Thyroid gland (tissue), 4 donors: ENCODE measurements at regions not wholly inside any gene's neighbourhood (a gene's known extent, or its start where the extent isn't known, plus 50 kb on each side); places are given as distances from the start of the nearest gene placed in this dataset.

Source experiments
- DNase-seq, 2 donors: peaks; one replicate each; pipeline ENCODE4 v3.0.0-alpha.2; 2019
- H3K27ac ChIP-seq, 3 donors: fragments of 200-600 bp; sonication (generic); 1 replicate in 2 of 3; 2 replicates in 1 of 3; pipeline ENCODE4 v1.5.1; 2016 to 2019; ENCODE audit warnings: mild to moderate bottlenecking in 1 of 3, moderate library complexity in 1 of 3
- H3K27me3 ChIP-seq: fragments of 200-600 bp; sonication (generic); one replicate; pipeline ENCODE4 v1.5.1; 2019
- H3K36me3 ChIP-seq, 2 donors: fragments of 200-600 bp; sonication (generic); one replicate each; pipeline ENCODE4 v1.5.1; 2016 to 2019
- H3K4me1 ChIP-seq, 2 donors: fragments of 200-600 bp; sonication (generic); one replicate each; pipeline ENCODE4 v1.5.1; 2017 to 2019
- H3K4me3 ChIP-seq, 3 donors: fragments of 200-600 bp; sonication (generic); replicated peaks in 1 of 3; 1 replicate in 2 of 3; 2 replicates in 1 of 3; pipeline ENCODE4 v1.5.1; 2016; ENCODE audit warnings: mild to moderate bottlenecking in 1 of 3
- H3K9me3 ChIP-seq: fragments of 200-600 bp; sonication (generic); one replicate; pipeline ENCODE4 v1.5.1; 2017
- POLR2A ChIP-seq, 2 donors: fragments of 450-650 bp; IDR thresholded peaks; one replicate each; pipeline ENCODE4 v1.6.1; 2017; ENCODE audit warnings: antibody characterized with exemption in 2 of 2, mild to moderate bottlenecking in 2 of 2, moderate library complexity in 1 of 2
- WGBS, 2 donors: methylation state at CpG; one replicate each; pipeline ENCODE4 v1.1.5; 2017; 5-methylcytosine and 5-hydroxymethylcytosine counted together
- intact Hi-C: fragments of 100-400 bp; cut with DNase I; formaldehyde crosslinking; loops from one replicate; pipeline ENCODE4 v1.15.1; 2023
- TF ChIP-seq, protein P1 (sequence below), 6 experiments: fragments of 200-600 bp in 3 of 6; fragments of 450-650 bp in 3 of 6; sonication (generic) in 3 of 6; IDR thresholded peaks; one replicate each; pipeline ENCODE4 v1.5.1; 2016 to 2019; ENCODE audit warnings: antibody characterized with exemption in 6 of 6, mild to moderate bottlenecking in 2 of 6, inconsistent platforms in 1 of 6, moderate library complexity in 1 of 6

DNA sequence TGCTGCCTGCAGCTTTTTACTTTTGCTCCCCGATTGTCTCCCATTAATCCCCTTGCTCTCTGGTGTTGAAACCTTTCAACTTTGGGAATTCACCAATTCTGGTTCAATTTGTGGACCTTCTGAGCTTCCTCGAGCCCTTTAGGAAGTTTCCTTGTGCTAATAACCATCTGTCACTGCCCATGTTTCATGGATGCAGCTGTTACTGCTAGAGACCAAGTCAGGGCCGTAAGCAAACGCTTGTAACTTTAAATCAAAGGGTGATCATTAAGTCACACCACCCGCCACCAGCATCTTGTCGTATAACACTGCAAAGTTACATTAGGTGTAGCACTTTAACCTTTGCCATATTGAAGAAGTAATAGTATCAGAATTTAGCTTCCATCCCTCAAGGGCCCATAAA is 268.3 kb upstream of the SASH1 start:
- no peak overlapping the region for H3K4me3 ChIP-seq
- no peaks in the 10 kb centered on the region for H3K27me3 ChIP-seq
- H3K9me3 ChIP-seq: no peaks in the 10 kb centered on the region
- TF ChIP-seq POLR2A (IDR thresholded peaks at IDR 0.05): no peak
- TF ChIP-seq, protein P1, sequence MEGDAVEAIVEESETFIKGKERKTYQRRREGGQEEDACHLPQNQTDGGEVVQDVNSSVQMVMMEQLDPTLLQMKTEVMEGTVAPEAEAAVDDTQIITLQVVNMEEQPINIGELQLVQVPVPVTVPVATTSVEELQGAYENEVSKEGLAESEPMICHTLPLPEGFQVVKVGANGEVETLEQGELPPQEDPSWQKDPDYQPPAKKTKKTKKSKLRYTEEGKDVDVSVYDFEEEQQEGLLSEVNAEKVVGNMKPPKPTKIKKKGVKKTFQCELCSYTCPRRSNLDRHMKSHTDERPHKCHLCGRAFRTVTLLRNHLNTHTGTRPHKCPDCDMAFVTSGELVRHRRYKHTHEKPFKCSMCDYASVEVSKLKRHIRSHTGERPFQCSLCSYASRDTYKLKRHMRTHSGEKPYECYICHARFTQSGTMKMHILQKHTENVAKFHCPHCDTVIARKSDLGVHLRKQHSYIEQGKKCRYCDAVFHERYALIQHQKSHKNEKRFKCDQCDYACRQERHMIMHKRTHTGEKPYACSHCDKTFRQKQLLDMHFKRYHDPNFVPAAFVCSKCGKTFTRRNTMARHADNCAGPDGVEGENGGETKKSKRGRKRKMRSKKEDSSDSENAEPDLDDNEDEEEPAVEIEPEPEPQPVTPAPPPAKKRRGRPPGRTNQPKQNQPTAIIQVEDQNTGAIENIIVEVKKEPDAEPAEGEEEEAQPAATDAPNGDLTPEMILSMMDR (IDR thresholded peaks at IDR 0.05): no peak
- H3K27ac ChIP-seq: no peak overlapping the region
- DNase-seq: no peak
- WGBS, 2 donors: 90 to 96% methylated on average over 6 of the region's 6 CpGs
- H3K4me1 ChIP-seq: no peaks in the 10 kb centered on the region
- H3K36me3 ChIP-seq: no peaks in the 10 kb centered on the region
- intact Hi-C loops: no loop called here

DNA sequence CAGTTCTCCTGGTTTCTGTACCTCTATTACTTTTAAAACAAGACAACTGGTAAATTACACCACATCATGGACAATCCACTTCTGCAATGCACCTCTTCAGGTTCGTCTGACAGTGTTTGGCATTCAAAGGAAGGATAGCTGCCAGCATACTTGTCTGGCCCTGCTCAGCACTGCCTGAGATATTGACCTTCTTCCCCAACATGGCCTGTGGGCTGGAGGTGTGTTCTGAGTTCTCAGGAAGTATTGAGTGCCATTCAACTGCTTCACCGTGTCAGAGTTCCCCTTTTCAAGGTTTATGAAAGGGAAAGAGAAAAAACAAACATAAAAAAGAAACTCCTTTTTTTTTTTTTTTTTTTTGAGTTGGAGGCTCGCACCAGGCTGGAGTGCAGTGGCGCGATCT is 267.9 kb upstream of the SASH1 start:
- H3K9me3 ChIP-seq: no peaks in the 10 kb centered on the region
- H3K27ac ChIP-seq: no peak overlapping the region
- WGBS, 2 donors: 67 to 73% methylated on average over 5 of the region's 5 CpGs
- H3K4me1 ChIP-seq: no peaks in the 10 kb centered on the region
- no peaks in the 10 kb centered on the region for H3K36me3 ChIP-seq
- TF ChIP-seq POLR2A (IDR thresholded peaks at IDR 0.05): no peak
- TF ChIP-seq, protein P1 (IDR thresholded peaks at IDR 0.05): no peak
- intact Hi-C loops: no loop called here
- DNase-seq: no peak
- no peak overlapping the region for H3K4me3 ChIP-seq
- H3K27me3 ChIP-seq: no peaks in the 10 kb centered on the region

DNA sequence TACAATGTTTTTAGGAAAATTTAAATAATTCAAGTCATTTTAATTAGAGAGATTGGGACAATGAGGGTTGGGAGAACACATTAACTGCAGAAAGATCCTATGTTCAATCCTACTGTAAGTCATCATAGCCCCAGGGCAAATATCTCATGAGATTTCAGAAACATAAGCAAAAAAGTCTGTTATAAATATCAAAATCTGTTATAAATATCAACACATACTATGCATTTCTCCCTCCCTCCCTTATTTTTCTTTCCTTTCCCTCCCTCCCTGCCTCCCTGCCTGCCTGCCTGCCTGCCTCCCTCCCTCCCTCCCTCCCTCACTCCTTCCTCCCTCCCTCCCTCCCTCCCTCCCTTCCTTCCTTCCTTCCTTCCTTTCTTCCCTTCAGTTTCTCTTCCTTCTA is 267.3 kb upstream of the SASH1 start:
- no peaks in the 10 kb centered on the region for H3K4me1 ChIP-seq
- no peaks in the 10 kb centered on the region for H3K36me3 ChIP-seq
- H3K9me3 ChIP-seq: no peaks in the 10 kb centered on the region
- H3K4me3 ChIP-seq: no peak overlapping the region
- H3K27me3 ChIP-seq: no peaks in the 10 kb centered on the region
- intact Hi-C loops: no loop called here
- DNase-seq: no peak
- TF ChIP-seq POLR2A (IDR thresholded peaks at IDR 0.05): no peak
- TF ChIP-seq, protein P1 (IDR thresholded peaks at IDR 0.05): no peak
- H3K27ac ChIP-seq: no peak overlapping the region

DNA sequence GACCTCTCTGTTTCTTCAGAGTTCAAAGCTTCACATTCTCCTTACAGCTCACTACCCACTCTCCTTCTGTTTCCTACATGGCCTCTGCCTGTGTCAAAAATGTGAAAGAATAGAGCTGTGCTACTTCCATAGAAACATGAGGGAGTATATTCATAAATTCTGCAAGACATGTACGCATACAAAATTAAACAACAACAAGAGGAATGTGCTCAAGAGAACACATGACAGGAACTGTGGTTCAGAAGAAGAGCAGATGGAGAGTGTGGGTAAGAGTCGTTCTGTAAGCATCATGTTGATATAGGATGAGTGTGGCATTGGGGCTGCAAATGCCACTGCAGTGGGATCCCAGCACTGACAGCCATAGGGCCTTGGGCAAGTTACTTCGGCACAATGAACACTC is 266.6 kb upstream of the SASH1 start:
- no peaks in the 10 kb centered on the region for H3K4me1 ChIP-seq
- TF ChIP-seq, protein P1 (IDR thresholded peaks at IDR 0.05): no peak
- no peak for TF ChIP-seq POLR2A (IDR thresholded peaks at IDR 0.05)
- intact Hi-C loops: no loop called here
- no peaks in the 10 kb centered on the region for H3K27me3 ChIP-seq
- H3K9me3 ChIP-seq: no peaks in the 10 kb centered on the region
- H3K36me3 ChIP-seq: no peaks in the 10 kb centered on the region
- no peak overlapping the region for H3K4me3 ChIP-seq
- 75 to 79% methylated on average over 3 of the region's 3 CpGs for WGBS, 2 donors
- DNase-seq: no peak
- H3K27ac ChIP-seq: no peak overlapping the region

DNA sequence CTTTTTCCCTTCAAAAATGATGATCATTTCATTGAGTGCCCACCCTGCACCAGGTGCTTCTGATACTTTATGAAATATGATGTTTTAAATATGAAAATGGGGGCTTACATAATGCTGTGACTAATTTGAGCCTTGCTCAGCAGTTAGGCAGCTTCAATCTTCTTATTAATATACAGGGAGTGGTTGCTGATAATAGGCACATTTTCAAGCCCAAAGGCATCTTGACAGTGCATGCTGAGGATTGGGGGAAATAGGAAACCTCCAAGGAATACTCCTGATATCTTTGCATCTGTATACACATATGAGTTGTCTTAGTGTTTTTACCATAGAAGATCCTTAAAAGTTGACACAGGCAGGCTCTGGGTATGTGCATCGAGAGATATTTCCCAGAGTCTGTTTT is 262.3 kb upstream of the SASH1 start:
- intact Hi-C loops: no loop called here
- TF ChIP-seq, protein P1 (IDR thresholded peaks at IDR 0.05): no peak
- no peak for TF ChIP-seq POLR2A (IDR thresholded peaks at IDR 0.05)
- WGBS, 2 donors: 86 to 97% methylated on average over 1 of the region's 1 CpG

More for the DNA sequence above, 262.3 kb upstream of the SASH1 start:
- Histone ChIP-seq H3K27me3 (no peaks in the 10 kb centered on the region), H3K4me1 (no peaks in the 10 kb centered on the region), H3K4me3 (no peak overlapping the region), H3K36me3 (no peaks in the 10 kb centered on the region), H3K27ac (no peak overlapping the region), H3K9me3 (no peaks in the 10 kb centered on the region)
- DNase-seq: no peak
